H1 (cell line): ENCODE measurements at regions not wholly inside any gene's neighbourhood (a gene's known extent, or its start where the extent isn't known, plus 50 kb on each side); places are given as distances from the start of the nearest gene placed in this dataset.

Experiments used
- CTCF ChIA-PET: fragments of 300-600 bp; sonication (Branson Sonifier 250); formaldehyde crosslinking; loops from one replicate; lab custom pipeline; 2021; ENCODE audit not compliant: partially characterized antibody; lab: Charles Lee
- POLR2A ChIA-PET: fragments of 300-600 bp; sonication (Branson Sonifier 250); formaldehyde crosslinking; loops from one replicate; lab custom pipeline; 2021; ENCODE audit warnings: inconsistent platforms; ENCODE audit not compliant: partially characterized antibody; lab: Charles Lee
- DNase-seq, 2 experiments: peaks; one replicate each; pipeline versions ENCODE4 v3.0.0 to v3.0.0-alpha.2; 2010 to 2022; ENCODE audit warnings: low spot score in 2 of 2, low read depth in 1 of 2, mixed read lengths in 1 of 2
- FAIRE-seq: peaks from 2 replicates; lab custom pipeline; 2011; peaks lifted over from hg19 to GRCh38; lab: Jason Lieb, UNC
- H2AFZ ChIP-seq: 2 replicates; pipeline ENCODE4 v1.8.1; 2012; ENCODE audit warnings: low read length, inconsistent platforms
- H2AK5ac ChIP-seq: 2 replicates; pipeline ENCODE4 v1.6.1; 2013; ENCODE audit warnings: low read depth, low read length
- H2BK120ac ChIP-seq: replicated peaks from 2 replicates; pipeline ENCODE3; 2013; ENCODE audit warnings: low read depth, low read length, inconsistent platforms
- H2BK12ac ChIP-seq: 2 replicates; pipeline ENCODE4 v1.6.1; 2013; ENCODE audit warnings: low read depth, low read length
- H2BK15ac ChIP-seq: 2 replicates; pipeline ENCODE4 v1.6.1; 2013; ENCODE audit warnings: low read length
- H2BK20ac ChIP-seq: 2 replicates; pipeline ENCODE4 v1.6.1; 2013; ENCODE audit warnings: low read length
- H2BK5ac ChIP-seq: 2 replicates; pipeline ENCODE4 v1.6.1; 2013; ENCODE audit warnings: low read depth, low read length
- H3K14ac ChIP-seq: 2 replicates; pipeline ENCODE4 v1.6.1; 2013; ENCODE audit warnings: inconsistent platforms; ENCODE audit not compliant: insufficient read length
- H3K18ac ChIP-seq: 2 replicates; pipeline ENCODE4 v1.6.1; 2013; ENCODE audit warnings: low read length; ENCODE audit errors: extremely low read depth
- H3K23ac ChIP-seq: 2 replicates; pipeline ENCODE4 v1.6.1; 2013; ENCODE audit warnings: inconsistent platforms; ENCODE audit not compliant: insufficient read length
- H3K23me2 ChIP-seq: 2 replicates; pipeline ENCODE4 v1.6.1; 2013; ENCODE audit warnings: low read depth, low read length
- H3K27ac ChIP-seq: 2 replicates; pipeline ENCODE4 v1.6.1; 2011; ENCODE audit warnings: low read depth, low read length, inconsistent platforms
- H3K27me3 ChIP-seq, 4 experiments: replicated peaks in 1 of 4; 1 replicate in 1 of 4; 2 replicates in 3 of 4; pipeline versions ENCODE4 v1.6.1 to v1.8.1; 2011 to 2013; ENCODE audit warnings: low read length in 3 of 4, mild to moderate bottlenecking in 3 of 4, inconsistent platforms in 2 of 4, mixed read lengths in 2 of 4, moderate library complexity in 1 of 4; ENCODE audit not compliant: control insufficient read depth in 3 of 4, insufficient read depth in 3 of 4; ENCODE audit errors: extremely low read depth in 1 of 4
- H3K36me3 ChIP-seq, 4 experiments: 2 replicates each; pipeline versions ENCODE4 v1.6.1 to v1.8.1; 2011 to 2013; ENCODE audit warnings: mild to moderate bottlenecking in 4 of 4, low read length in 3 of 4, moderate library complexity in 2 of 4, control low read depth in 1 of 4, inconsistent platforms in 1 of 4; ENCODE audit not compliant: insufficient read depth in 4 of 4, control insufficient read depth in 2 of 4
- H3K4ac ChIP-seq: replicated peaks from 2 replicates; pipeline ENCODE3; 2013; ENCODE audit warnings: low read length, low read depth, mixed read lengths, inconsistent platforms; ENCODE audit not compliant: insufficient read length
- H3K4me1 ChIP-seq, 4 experiments: replicated peaks in 1 of 4; 1 replicate in 1 of 4; 2 replicates in 3 of 4; pipeline versions ENCODE4 v1.6.1 to v1.8.1; 2011 to 2013; ENCODE audit warnings: low read length in 3 of 4, inconsistent platforms in 2 of 4, mixed read lengths in 1 of 4; ENCODE audit not compliant: insufficient read depth in 4 of 4, control insufficient read depth in 3 of 4
- H3K4me2 ChIP-seq, 2 experiments: 2 replicates each; pipeline versions ENCODE4 v1.6.1 to v1.8.1; 2011 to 2013; ENCODE audit warnings: low read depth in 2 of 2, low read length in 2 of 2, control low read depth in 1 of 2, inconsistent platforms in 1 of 2, mild to moderate bottlenecking in 1 of 2; ENCODE audit not compliant: insufficient read depth in 1 of 2
- H3K4me3 ChIP-seq, 4 experiments: fragments of 200-600, 300-600 bp in 1 of 4; sonication (generic), shearing (Covaris generic), sonication (Bioruptor Twin) in 1 of 4; 2 replicates each; pipeline versions ENCODE4 v1.5.1 to v1.8.1; 2011 to 2016; ENCODE audit warnings: low read length in 4 of 4, low read depth in 3 of 4, control low read depth in 2 of 4, inconsistent platforms in 2 of 4, mild to moderate bottlenecking in 2 of 4, mixed read lengths in 1 of 4, moderate library complexity in 1 of 4; ENCODE audit not compliant: insufficient read depth in 2 of 4; ENCODE audit errors: extremely low read depth in 1 of 4
- H3K56ac ChIP-seq: replicated peaks from 2 replicates; pipeline ENCODE3; 2013; ENCODE audit warnings: low read depth, mild to moderate bottlenecking, mixed read lengths, low read length, inconsistent platforms; ENCODE audit not compliant: insufficient read length
- H3K79me1 ChIP-seq: 2 replicates; pipeline ENCODE4 v1.6.1; 2013; ENCODE audit warnings: low read depth, low read length, control low read depth
- H3K79me2 ChIP-seq, 2 experiments: 2 replicates each; pipeline versions ENCODE4 v1.6.1 to v1.8.1; 2012 to 2013; ENCODE audit warnings: low read length in 2 of 2, mild to moderate bottlenecking in 2 of 2, inconsistent platforms in 1 of 2; ENCODE audit not compliant: insufficient read depth in 2 of 2, control insufficient read depth in 1 of 2
- H3K9ac ChIP-seq, 4 experiments: replicated peaks in 1 of 4; 1 replicate in 1 of 4; 2 replicates in 3 of 4; pipeline versions ENCODE4 v1.6.1 to v1.8.1; 2011 to 2013; ENCODE audit warnings: low read depth in 3 of 4, low read length in 3 of 4, control low read depth in 2 of 4, mild to moderate bottlenecking in 2 of 4, moderate library complexity in 2 of 4, inconsistent platforms in 1 of 4; ENCODE audit errors: extremely low read depth in 1 of 4
- H3K9me3 ChIP-seq, 2 experiments: 2 replicates each; pipeline versions ENCODE4 v1.6.1 to v1.8.1; 2012 to 2013; ENCODE audit warnings: mild to moderate bottlenecking in 2 of 2, moderate library complexity in 2 of 2, control low read depth in 1 of 2, inconsistent platforms in 1 of 2, low read depth in 1 of 2, low read length in 1 of 2, mixed read lengths in 1 of 2; ENCODE audit not compliant: insufficient read depth in 2 of 2
- H4K20me1 ChIP-seq, 2 experiments: replicated peaks in 1 of 2; 2 replicates each; pipeline versions ENCODE3 to v1.8.1; 2011 to 2013; ENCODE audit warnings: inconsistent platforms in 2 of 2, low read length in 2 of 2, mild to moderate bottlenecking in 1 of 2; ENCODE audit not compliant: insufficient read depth in 2 of 2, control insufficient read depth in 1 of 2
- H4K5ac ChIP-seq: 2 replicates; pipeline ENCODE4 v1.6.1; 2013; ENCODE audit warnings: low read length, low read depth, mixed read lengths, inconsistent platforms; ENCODE audit not compliant: insufficient read length
- H4K8ac ChIP-seq: 2 replicates; pipeline ENCODE4 v1.8.0; 2013; ENCODE audit warnings: mild to moderate bottlenecking, moderate library complexity, low read length, inconsistent platforms; ENCODE audit not compliant: insufficient read depth; ENCODE audit errors: extremely low read depth
- H4K91ac ChIP-seq: replicated peaks from 2 replicates; pipeline ENCODE3; 2013; ENCODE audit warnings: low read length, mixed read lengths, inconsistent platforms; ENCODE audit not compliant: insufficient read length
- CBX8 ChIP-seq: fragments of 300-800, 300-1000 bp; sonication (generic); IDR thresholded peaks from 2 replicates; pipeline ENCODE4 v1.7.1; 2016; ENCODE audit warnings: low read depth, low read length, borderline replicate concordance
- GTF2F1 ChIP-seq: IDR thresholded peaks from 2 replicates; pipeline ENCODE4 v1.6.1; 2012; ENCODE audit warnings: low read depth, low read length, improper control_type of control experiment, borderline replicate concordance
- HDAC6 ChIP-seq: IDR thresholded peaks from one replicate; pipeline ENCODE4 v1.7.1; 2012; ENCODE audit warnings: low read depth, mild to moderate bottlenecking, inconsistent platforms, low read length, moderate library complexity
- MAX ChIP-seq: IDR thresholded peaks from 2 replicates; pipeline ENCODE4 v1.6.1; 2012; ENCODE audit warnings: inconsistent platforms
- NANOG ChIP-seq: IDR thresholded peaks from 2 replicates; pipeline ENCODE4 v1.6.1; 2011; ENCODE audit warnings: low read length, low read depth, mild to moderate bottlenecking, inconsistent platforms; ENCODE audit not compliant: insufficient read depth, poor library complexity, severe bottlenecking
- PHF8 ChIP-seq: fragments of 200-600 bp; sonication (generic); conservative IDR thresholded peaks from 2 replicates; pipeline ENCODE4 v1.7.1; 2012; ENCODE audit warnings: low read depth, mild to moderate bottlenecking, inconsistent platforms, low read length, moderate library complexity
- RFX5 ChIP-seq: IDR thresholded peaks from 2 replicates; pipeline ENCODE4 v1.6.1; 2011; ENCODE audit warnings: low read depth, low read length, improper control_type of control experiment, borderline replicate concordance
- RXRA ChIP-seq: IDR thresholded peaks from 2 replicates; pipeline ENCODE4 v1.6.1; 2011; ENCODE audit warnings: low read depth, mild to moderate bottlenecking, low read length, moderate library complexity; ENCODE audit not compliant: insufficient read depth
- TAF7 ChIP-seq: optimal IDR thresholded peaks from 2 replicates; pipeline ENCODE3; 2011; ENCODE audit warnings: low read depth, mild to moderate bottlenecking, inconsistent platforms, low read length, moderate library complexity, borderline replicate concordance
- TBP ChIP-seq: IDR thresholded peaks from 2 replicates; pipeline ENCODE4 v1.6.1; 2011; ENCODE audit warnings: low read depth, low read length, improper control_type of control experiment
- TCF12 ChIP-seq: IDR thresholded peaks from 2 replicates; pipeline ENCODE4 v1.6.1; 2011; ENCODE audit warnings: low read depth, mild to moderate bottlenecking, low read length
- USF2 ChIP-seq: IDR thresholded peaks from 2 replicates; pipeline ENCODE4 v1.6.1; 2011; ENCODE audit warnings: low read length, improper control_type of control experiment
- YY1 ChIP-seq: IDR thresholded peaks from 2 replicates; pipeline ENCODE4 v1.6.1; 2011; ENCODE audit warnings: low read depth, mild to moderate bottlenecking, low read length
- ZNF274 ChIP-seq: IDR thresholded peaks from 2 replicates; pipeline ENCODE4 v1.7.0; 2012; ENCODE audit warnings: low read length, borderline replicate concordance; ENCODE audit errors: extremely low read depth
- WGBS, 2 experiments: shearing (Covaris generic) in 1 of 2; methylation state at CpG; one replicate each; pipeline versions ENCODE4 v1.1.6 to v1.1.7; 2013 to 2015; ENCODE audit warnings: low lambda C conversion rate in 2 of 2, mixed read lengths in 2 of 2, inconsistent platforms in 1 of 2, low coverage in 1 of 2, missing lambda C conversion rate in 1 of 2; ENCODE audit not compliant: insufficient replicate concordance in 2 of 2, insufficient coverage in 1 of 2, insufficient read length in 1 of 2; ENCODE audit errors: extremely low coverage in 1 of 2, missing lambda C conversion rate in 1 of 2; 5-methylcytosine and 5-hydroxymethylcytosine counted together

GRCh38 chr6:121755485-121755884 is 320.0 kb downstream of the GJA1 start:
- Histone ChIP-seq H3K79me2 (no peaks in the 10 kb centered on the region), H3K79me1 (no peaks in the 10 kb centered on the region), H4K91ac (no peak overlapping the region), H2AK5ac (no peak overlapping the region), H3K18ac (no peak overlapping the region), H2AFZ (no peak overlapping the region), H3K4me2 (no peak overlapping the region), H3K14ac (no peak overlapping the region), H4K8ac (no peak overlapping the region), H3K27ac (no peak overlapping the region), H3K4me1 (no peaks in the 10 kb centered on the region), H3K36me3 (no peaks in the 10 kb centered on the region), H3K4ac (no peak overlapping the region), H4K5ac (no peak overlapping the region), H3K4me3 (no peak overlapping the region), H3K9ac (no peak overlapping the region), H3K27me3 (no peaks in the 10 kb centered on the region), H3K23ac (no peak overlapping the region), H3K56ac (no peak overlapping the region), H4K20me1 (no peaks in the 10 kb centered on the region), H2BK15ac (no peak overlapping the region), H3K23me2 (no peaks in the 10 kb centered on the region), H2BK12ac (no peak overlapping the region), H2BK5ac (no peak overlapping the region), H2BK20ac (no peak overlapping the region), H2BK120ac (no peak overlapping the region), H3K9me3 (no peaks in the 10 kb centered on the region)
- ChIA-PET POLR2A (interaction anchor here (0.7 kb wide), 1 partner anchor 319 kb away, joined by 3 read pairs; no protein-coding TSS in a partner anchor), CTCF (interaction anchor here (0.8 to 1.3 kb wide), 2 partner anchors 14 to 48 kb away, joined by 3 read pairs; no protein-coding TSS in a partner anchor)
- FAIRE-seq (no peak), DNase-seq (no peak)
- 100% methylated on average over 1 of the region's 1 CpG; no CpG with 5 or more reads in 1 of the 2 experiments for WGBS, 2 experiments
- TF ChIP-seq RXRA (no peak), TBP (no peak), ZNF274 (no peak), CBX8 (no peak), TCF12 (no peak), GTF2F1 (no peak), USF2 (no peak), PHF8 (no peak), TAF7 (no peak), HDAC6 (no peak), MAX (no peak), RFX5 (no peak), NANOG (no peak), YY1 (no peak)
